Activated CD4-positive, alpha-beta memory T cell treated with anti-CD3 and anti-CD28 coated beads, Interleukin-2, amount 10 ng/mL, durations not matched to agents 7 days and 5 days (primary cell): ENCODE measurements at regions not wholly inside any gene's neighbourhood (a gene's known extent, or its start where the extent isn't known, plus 50 kb on each side); places are given as distances from the start of the nearest gene placed in this dataset.

ENCODE experiments used
- CTCF ChIA-PET: fragments of 350-600 bp; sonication (Branson Sonifier 250); formaldehyde crosslinking; loops from one replicate; lab custom pipeline; 2021; ENCODE audit warnings: antibody characterized with exemption, inconsistent platforms; lab: Charles Lee
- POLR2A ChIA-PET: fragments of 350-600 bp; sonication (Branson Sonifier 250); formaldehyde crosslinking; loops from one replicate; lab custom pipeline; 2021; ENCODE audit warnings: antibody characterized with exemption; lab: Charles Lee
- DNase-seq: peaks from one replicate; pipeline ENCODE4 v3.0.0-alpha.2; 2020
- H3K27ac Mint-ChIP-seq: one replicate; pipeline ENCODE4 v1.8.0; 2021; ENCODE audit warnings: mild to moderate bottlenecking, mixed read lengths
- H3K27me3 Mint-ChIP-seq: one replicate; pipeline ENCODE4 v1.8.0; 2021; ENCODE audit warnings: mixed read lengths
- H3K36me3 Mint-ChIP-seq: one replicate; pipeline ENCODE4 v1.8.0; 2021; ENCODE audit warnings: low read depth, mixed read lengths
- H3K4me1 Mint-ChIP-seq: one replicate; pipeline ENCODE4 v1.8.0; 2021; ENCODE audit warnings: mixed read lengths
- H3K4me3 Mint-ChIP-seq: one replicate; pipeline ENCODE4 v1.8.0; 2021; ENCODE audit warnings: mild to moderate bottlenecking, mixed read lengths
- H3K9me3 Mint-ChIP-seq: one replicate; pipeline ENCODE4 v1.8.0; 2021; ENCODE audit warnings: mixed read lengths

DNA sequence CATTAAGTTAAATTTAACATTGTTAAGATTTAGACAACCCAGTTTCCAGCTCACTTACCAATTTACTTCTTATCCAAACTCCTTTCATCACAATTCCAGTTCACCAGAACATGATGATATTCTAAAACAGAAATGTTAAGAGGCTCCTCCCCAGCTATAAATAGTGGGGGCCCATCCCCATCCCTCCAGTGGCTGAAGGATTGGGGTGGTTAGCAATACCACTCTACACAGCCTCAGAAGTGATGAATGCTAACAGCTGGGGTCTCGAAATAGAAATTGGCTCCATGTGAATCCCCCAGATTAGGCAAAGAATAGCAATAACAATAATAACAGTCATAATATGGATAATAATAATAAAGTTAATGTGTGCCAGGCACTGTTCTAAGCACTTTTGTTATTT is 97.9 kb upstream of the NCAM1 start:
- ChIA-PET CTCF (no interaction called here), POLR2A (no interaction called here)
- DNase-seq: no peak
- H3K4me1 Mint-ChIP-seq: no peaks in the 10 kb centered on the region
- H3K9me3 Mint-ChIP-seq: peaks cover 9% of the 10 kb centered on the region
- H3K36me3 Mint-ChIP-seq: no peaks in the 10 kb centered on the region
- no peak overlapping the region for H3K4me3 Mint-ChIP-seq
- no peak overlapping the region for H3K27ac Mint-ChIP-seq
- peaks cover 7% of the 10 kb centered on the region for H3K27me3 Mint-ChIP-seq

DNA sequence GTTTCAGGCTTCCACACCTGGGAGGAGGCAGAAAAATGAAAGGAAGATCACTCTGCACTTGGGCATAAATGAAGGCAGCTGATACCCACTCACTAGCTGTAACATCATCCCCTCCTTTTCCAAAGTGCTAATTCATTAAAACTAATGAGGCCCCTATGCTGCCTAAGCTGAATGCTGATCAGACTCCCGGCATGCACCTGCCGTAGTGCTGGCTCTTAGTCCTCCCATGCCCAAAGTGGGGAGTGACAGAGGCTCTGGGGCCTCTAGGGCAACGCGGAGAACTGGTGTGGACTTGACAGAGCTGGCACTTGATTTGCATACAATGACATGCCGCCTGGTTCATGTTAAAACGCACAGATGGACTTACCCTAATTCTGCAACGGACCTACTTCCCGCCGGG is 96.5 kb upstream of the NCAM1 start:
- CTCF ChIA-PET: no interaction called here
- POLR2A ChIA-PET: no interaction called here

DNA sequence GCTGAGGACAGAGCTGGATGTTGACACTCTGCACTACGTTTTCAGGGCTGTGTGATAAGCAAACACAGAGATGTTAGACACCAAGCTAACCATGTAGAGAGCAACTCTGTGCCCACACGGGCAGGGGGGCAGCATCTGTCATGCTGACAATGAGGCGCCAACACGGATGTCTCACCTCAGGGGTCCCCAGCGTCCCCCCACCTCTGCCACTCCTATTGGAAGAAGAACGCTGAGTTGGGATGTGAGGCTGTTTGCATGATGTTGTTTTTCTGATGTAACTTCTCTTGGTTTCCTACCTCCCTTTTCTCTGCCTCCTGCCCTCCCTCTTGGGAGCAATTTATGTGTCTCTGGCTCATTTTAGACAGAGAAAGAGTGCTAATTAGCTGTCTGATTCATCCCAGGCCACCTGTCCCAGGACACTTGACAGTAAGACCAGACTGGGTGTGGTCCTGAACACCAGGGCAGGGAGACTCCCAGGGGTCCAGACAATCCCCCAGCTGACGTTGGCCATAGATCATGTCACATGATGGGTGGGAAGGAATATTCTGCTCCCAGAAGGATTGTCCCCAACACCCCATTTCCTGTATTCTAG is 89.2 kb upstream of the NCAM1 start:
- Mint-ChIP-seq H3K27me3 (peaks cover 9% of the 10 kb centered on the region), H3K4me1 (peaks cover 4% of the 10 kb centered on the region), H3K27ac (no peak overlapping the region), H3K4me3 (no peak overlapping the region), H3K36me3 (no peaks in the 10 kb centered on the region), H3K9me3 (no peaks in the 10 kb centered on the region)
- DNase-seq: no peak
- CTCF ChIA-PET: no interaction called here
- POLR2A ChIA-PET: no interaction called here

More for the DNA sequence above, 96.5 kb upstream of the NCAM1 start:
- Mint-ChIP-seq H3K27ac (no peak overlapping the region), H3K36me3 (no peaks in the 10 kb centered on the region), H3K9me3 (peaks cover 4% of the 10 kb centered on the region), H3K4me3 (no peak overlapping the region), H3K27me3 (peaks cover 4% of the 10 kb centered on the region), H3K4me1 (no peaks in the 10 kb centered on the region)
- DNase-seq: no peak

DNA sequence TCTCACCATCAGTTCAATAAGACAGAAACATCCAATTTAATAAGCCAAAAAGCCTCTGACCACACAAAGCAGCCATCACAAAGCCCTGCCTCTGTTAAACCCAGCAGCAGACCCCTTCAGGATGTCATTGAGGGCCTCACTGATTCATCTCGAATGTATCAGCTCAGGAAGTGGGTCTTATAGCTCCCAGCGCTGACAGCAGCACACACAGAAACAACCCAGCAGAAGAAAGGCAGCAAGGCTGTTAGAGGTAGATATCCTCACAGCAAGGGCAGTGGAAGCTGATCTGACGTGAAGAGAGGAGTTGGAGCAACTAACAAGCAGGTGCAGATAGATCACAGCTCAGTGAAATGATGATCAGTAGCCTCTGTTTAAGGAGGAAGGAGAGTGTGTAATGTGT is 86.2 kb upstream of the NCAM1 start:
- CTCF ChIA-PET: no interaction called here
- POLR2A ChIA-PET: no interaction called here

DNA sequence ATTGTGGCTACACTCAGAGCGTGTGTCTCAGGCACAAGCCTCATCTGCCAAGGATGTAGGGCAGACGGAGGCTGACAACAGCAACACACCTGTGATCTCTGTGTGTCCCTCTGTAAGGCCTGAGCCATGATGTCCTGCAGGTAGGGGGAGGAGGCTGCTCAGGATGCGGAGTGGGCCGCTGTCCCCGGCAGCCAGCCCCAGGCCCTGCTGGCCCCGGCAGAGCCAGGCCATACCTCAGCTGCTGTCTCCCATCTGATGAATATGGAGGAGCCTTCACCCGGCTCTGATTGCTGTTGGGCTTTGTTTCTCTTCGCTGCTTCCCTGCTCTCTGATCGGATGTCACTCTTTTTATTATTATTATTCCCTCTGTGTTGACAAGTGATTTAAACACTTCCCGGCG is 83.6 kb upstream of the NCAM1 start:
- no peaks in the 10 kb centered on the region for H3K9me3 Mint-ChIP-seq
- H3K4me3 Mint-ChIP-seq: no peak overlapping the region
- H3K36me3 Mint-ChIP-seq: no peaks in the 10 kb centered on the region
- peaks cover 8% of the 10 kb centered on the region for H3K27me3 Mint-ChIP-seq
- H3K4me1 Mint-ChIP-seq: peaks cover 40% of the 10 kb centered on the region
- ChIA-PET POLR2A (no interaction called here), CTCF (no interaction called here)
- DNase-seq: no peak
- no peak overlapping the region for H3K27ac Mint-ChIP-seq

More for the DNA sequence above, 86.2 kb upstream of the NCAM1 start:
- Mint-ChIP-seq H3K36me3 (no peaks in the 10 kb centered on the region), H3K27ac (no peak overlapping the region), H3K4me1 (peaks cover 19% of the 10 kb centered on the region), H3K27me3 (peaks cover 9% of the 10 kb centered on the region), H3K9me3 (no peaks in the 10 kb centered on the region), H3K4me3 (no peak overlapping the region)
- DNase-seq: no peak

DNA sequence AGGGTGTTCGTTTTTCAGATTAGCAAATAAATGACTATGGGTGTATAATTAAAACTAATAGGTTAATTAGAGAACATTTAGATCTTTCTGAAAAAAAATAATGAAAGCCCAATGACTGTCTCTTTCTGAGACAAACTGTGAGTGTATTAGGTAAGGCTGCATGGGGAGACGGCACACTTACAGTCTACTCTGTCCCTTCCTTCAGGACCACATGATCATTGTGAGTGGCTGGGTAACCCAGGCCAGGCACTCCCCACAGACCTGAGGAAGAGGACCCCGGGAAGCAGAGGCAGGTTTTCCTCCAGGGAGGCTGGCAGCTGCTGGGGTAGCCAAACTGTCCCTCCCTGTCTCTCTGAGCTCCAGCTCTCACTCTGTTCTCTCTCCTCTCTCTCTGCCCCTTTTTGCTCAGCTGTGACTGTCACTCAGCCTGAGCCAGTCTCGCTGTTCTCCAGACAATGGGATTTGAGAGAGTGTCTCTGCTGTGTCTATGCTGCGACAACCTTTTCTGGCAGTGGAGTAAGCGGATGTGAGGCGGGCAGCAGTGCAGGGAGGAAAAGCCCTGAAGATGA is 83.1 kb upstream of the NCAM1 start:
- H3K4me1 Mint-ChIP-seq: peaks cover 41% of the 10 kb centered on the region
- H3K27ac Mint-ChIP-seq: no peak overlapping the region
- no peak for DNase-seq
- no peaks in the 10 kb centered on the region for H3K9me3 Mint-ChIP-seq
- ChIA-PET POLR2A (no interaction called here), CTCF (no interaction called here)
- no peak overlapping the region for H3K4me3 Mint-ChIP-seq
- H3K27me3 Mint-ChIP-seq: peaks cover 4% of the 10 kb centered on the region
- no peaks in the 10 kb centered on the region for H3K36me3 Mint-ChIP-seq

DNA sequence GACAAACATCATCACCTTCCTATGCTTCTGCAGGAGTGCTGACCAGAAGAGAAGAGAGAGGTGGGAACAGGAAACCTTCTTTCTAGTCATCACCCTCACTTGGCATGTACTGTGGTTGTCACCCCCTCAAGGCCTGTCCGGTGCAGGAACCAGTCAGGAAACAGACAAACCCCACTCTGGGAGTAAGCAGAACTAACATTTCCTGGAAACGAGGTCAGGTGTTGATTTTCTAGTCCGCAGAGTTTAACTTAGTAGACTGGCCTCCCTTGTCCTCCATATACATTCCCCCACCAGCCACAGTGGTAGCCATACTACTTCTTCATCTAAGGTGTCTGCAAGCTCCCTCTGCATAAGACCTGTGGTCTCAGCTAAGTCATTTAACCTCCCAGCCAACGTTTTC is 80.7 kb upstream of the NCAM1 start:
- peak overlapping the region; percentile 4 for H3K4me3 Mint-ChIP-seq
- POLR2A ChIA-PET: no interaction called here
- no peak overlapping the region for H3K27ac Mint-ChIP-seq
- CTCF ChIA-PET: no interaction called here
- peaks cover 37% of the 10 kb centered on the region for H3K4me1 Mint-ChIP-seq
- no peaks in the 10 kb centered on the region for H3K27me3 Mint-ChIP-seq
- H3K36me3 Mint-ChIP-seq: no peaks in the 10 kb centered on the region
- H3K9me3 Mint-ChIP-seq: no peaks in the 10 kb centered on the region
- peak; percentile 40 for DNase-seq

DNA sequence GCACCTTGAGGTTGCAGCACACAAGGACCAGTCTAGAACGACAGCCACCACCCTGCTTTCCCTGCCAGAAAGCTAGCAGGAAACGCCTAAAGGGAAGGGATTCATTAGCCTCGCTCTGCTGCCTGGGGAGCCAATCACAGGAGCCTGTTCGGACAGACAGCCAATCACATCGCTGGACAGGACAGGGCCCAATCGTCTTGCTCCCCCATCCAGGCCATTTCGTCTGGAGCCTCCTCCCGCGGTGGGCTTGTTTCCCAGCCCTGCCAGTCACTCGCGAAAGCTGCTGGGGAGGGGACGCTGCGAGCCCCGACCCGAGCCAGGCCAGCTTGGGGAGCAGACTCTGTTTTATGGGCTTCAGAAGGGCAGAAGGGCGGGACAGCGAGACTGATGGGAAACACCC is 79.8 kb upstream of the NCAM1 start:
- POLR2A ChIA-PET: no interaction called here
- H3K4me3 Mint-ChIP-seq: no peak overlapping the region
- no peaks in the 10 kb centered on the region for H3K27me3 Mint-ChIP-seq
- H3K36me3 Mint-ChIP-seq: no peaks in the 10 kb centered on the region
- H3K9me3 Mint-ChIP-seq: no peaks in the 10 kb centered on the region
- H3K4me1 Mint-ChIP-seq: peaks cover 37% of the 10 kb centered on the region
- H3K27ac Mint-ChIP-seq: no peak overlapping the region
- CTCF ChIA-PET: no interaction called here
- DNase-seq: no peak

DNA sequence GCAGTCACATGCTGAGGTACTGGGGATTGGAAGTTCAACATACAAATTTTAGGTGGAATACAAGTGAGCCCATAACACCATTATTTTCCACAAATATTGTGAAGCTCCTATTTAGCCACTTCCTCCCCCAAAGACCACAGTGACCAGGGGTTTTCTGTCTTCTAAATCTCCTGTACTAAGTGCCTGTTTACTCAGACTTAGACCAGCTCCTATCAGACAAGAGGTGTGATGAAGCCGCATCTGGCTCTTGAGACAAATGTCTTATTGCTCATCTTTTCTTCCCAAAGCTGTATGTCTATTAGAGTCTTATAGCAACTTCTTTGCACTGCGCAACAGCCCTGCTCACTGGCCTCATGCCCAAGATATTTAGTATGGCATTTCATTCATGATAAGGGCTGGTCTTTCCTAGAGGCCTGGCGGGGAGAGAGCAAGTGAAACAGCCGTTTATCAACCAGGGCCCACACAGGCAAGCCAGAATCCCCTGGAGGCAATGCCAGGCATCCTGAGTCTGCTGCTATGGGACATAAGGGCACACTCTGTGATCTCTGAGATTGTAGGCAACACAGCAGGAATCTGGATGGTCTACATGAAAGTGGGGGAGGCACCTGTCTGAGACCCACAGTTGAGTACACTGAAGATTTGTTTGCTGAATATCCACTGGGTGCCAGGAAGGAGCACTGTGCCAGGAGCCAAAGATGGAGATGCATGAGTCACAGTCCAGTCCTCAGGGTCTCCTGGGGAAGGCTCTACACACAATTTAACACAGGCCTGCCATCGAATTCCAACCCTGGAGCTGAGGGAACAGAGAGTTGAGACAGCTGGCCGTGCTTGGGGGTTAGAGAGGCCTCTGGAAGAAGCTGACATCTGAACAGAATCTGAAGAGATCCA is 78.5 kb upstream of the NCAM1 start:
- POLR2A ChIA-PET: no interaction called here

DNA sequence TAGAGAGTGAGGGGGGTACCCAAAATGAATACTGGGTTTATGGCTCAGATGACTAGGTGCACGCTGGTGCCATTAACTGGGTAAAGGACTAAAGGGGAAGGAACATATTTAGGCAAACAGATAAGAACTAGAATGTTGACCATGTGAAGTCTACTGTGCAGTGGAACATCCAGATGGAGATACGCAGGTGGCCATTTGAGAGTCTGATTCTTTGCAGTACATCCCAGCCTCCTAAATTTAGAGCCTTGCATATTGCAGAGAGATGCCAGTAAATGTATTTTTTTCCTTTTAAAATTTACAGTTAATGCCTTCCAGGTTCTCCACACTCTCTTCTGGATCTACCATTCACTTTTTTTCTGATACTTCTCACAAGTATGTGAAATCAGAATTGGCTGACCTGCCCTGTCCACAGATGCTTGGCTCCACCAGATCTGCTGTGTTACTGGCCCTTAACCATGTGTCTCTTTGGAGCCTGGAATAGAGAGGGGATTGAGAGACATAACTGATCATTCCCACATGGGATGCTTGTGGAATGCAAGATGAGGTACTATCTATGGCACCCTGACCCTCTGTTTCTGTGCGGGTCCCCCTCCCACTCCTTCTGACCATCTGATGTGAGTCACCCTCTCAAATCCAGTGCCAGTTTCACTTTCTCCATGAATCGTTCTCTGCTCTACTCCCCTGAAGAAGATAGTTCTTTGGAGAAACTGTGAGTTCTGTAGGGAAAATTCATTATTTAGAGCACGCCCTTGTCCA is 77.0 kb upstream of the NCAM1 start:
- CTCF ChIA-PET: no interaction called here

More for the DNA sequence above, 78.5 kb upstream of the NCAM1 start:
- no peaks in the 10 kb centered on the region for H3K27me3 Mint-ChIP-seq
- H3K36me3 Mint-ChIP-seq: no peaks in the 10 kb centered on the region
- no peak overlapping the region for H3K4me3 Mint-ChIP-seq
- CTCF ChIA-PET: no interaction called here
- peaks cover 35% of the 10 kb centered on the region for H3K4me1 Mint-ChIP-seq
- no peak overlapping the region for H3K27ac Mint-ChIP-seq
- no peaks in the 10 kb centered on the region for H3K9me3 Mint-ChIP-seq
- DNase-seq: no peak

DNA sequence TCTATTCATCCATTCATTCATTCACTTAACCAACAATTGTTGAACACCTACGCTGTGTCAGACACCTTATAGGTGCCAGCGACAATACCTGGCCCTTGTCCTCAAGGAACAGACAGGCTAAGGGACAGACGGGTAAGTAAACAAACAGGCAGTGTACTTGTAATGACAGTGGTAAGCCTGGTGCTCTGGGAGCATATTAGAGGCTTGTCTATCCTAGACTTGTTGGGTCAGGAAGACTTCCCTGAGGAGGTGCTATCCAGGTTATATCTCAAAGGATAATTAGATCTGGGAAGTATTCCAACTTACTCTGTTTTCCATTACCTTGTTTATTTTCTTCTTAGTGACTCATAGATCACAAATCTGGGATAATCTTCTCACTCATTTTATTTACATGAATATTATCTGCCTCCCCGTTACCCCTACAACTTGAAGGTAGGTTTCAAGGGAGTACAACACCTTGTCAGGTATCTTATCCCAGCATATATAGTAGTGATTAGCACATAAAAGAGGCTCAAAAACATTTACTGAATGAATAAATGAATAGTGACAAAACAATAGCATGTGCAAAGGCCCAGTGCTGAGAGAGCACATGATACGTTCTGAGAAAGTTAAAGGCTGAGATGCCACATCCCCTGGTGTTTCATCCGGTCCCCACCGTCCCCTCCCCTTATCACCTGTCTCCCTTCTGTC is 75.3 kb upstream of the NCAM1 start:
- H3K36me3 Mint-ChIP-seq: no peaks in the 10 kb centered on the region
- peaks cover 13% of the 10 kb centered on the region for H3K4me1 Mint-ChIP-seq
- no peaks in the 10 kb centered on the region for H3K27me3 Mint-ChIP-seq
- ChIA-PET CTCF (no interaction called here), POLR2A (no interaction called here)
- H3K27ac Mint-ChIP-seq: no peak overlapping the region
- no peak for DNase-seq
- no peaks in the 10 kb centered on the region for H3K9me3 Mint-ChIP-seq
- H3K4me3 Mint-ChIP-seq: no peak overlapping the region

More for the DNA sequence above, 77.0 kb upstream of the NCAM1 start:
- H3K9me3 Mint-ChIP-seq: no peaks in the 10 kb centered on the region
- DNase-seq: no peak
- no peak overlapping the region for H3K4me3 Mint-ChIP-seq
- no peaks in the 10 kb centered on the region for H3K27me3 Mint-ChIP-seq
- POLR2A ChIA-PET: no interaction called here
- no peak overlapping the region for H3K27ac Mint-ChIP-seq
- H3K36me3 Mint-ChIP-seq: no peaks in the 10 kb centered on the region
- H3K4me1 Mint-ChIP-seq: peaks cover 30% of the 10 kb centered on the region

DNA sequence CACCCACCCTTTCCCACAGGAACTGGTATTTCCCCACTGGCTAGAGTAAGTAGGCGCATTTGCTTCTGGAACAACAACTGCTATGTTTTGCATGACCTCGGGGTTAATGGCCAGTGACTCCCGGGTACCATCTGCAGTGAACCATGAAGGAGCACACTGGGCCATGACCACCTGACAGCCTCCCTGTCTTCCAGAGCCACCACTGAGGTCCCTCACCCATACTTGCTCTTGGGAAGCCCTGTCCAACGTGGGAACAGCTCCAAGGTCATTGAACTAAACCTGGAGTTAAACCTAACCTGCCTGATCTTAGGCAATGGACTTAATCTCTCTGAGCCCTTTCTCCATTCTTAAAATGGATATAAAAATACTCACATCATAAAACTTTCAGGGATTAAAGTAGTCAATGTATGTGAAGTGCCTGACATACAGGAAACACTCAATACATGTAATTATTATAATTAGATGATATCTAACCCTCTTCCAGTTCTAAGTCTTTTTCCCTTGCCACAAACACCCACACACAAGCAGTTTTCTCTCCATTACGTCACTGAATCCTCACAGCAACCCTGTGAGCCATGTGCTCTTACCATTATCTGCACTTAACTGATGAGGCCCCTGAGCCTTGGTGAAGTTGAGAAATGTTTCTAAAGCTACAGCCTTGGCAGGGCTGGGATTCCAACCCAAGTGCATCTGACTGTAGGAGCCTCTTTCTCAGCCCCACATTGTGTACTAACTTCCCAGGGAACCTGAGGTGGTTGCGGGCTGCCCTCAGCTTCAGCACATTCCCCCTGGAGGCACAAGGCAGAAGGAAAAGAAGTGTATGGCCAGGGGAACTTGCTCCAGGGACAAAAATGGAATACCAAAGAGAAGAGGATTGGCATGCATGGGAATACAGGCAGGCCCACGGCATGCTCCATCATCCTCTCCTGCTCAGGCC is 74.5 kb upstream of the NCAM1 start:
- DNase-seq: no peak
- Mint-ChIP-seq H3K4me3 (no peak overlapping the region), H3K9me3 (no peaks in the 10 kb centered on the region), H3K36me3 (no peaks in the 10 kb centered on the region), H3K27ac (no peak overlapping the region), H3K27me3 (peaks cover under 1% of the 10 kb centered on the region), H3K4me1 (peaks cover 8% of the 10 kb centered on the region)
- ChIA-PET CTCF (no interaction called here), POLR2A (no interaction called here)
